ENCODE measurements at regions not wholly inside any gene's neighbourhood (a gene's known extent, or its start where the extent isn't known, plus 50 kb on each side); places are given as distances from the start of the nearest gene placed in this dataset.
"Not testable (repeated sequence)": the region's sequence is repeated elsewhere in the genome, so short reads cannot be mapped to it uniquely, and the experiment has no call there.

DNA sequence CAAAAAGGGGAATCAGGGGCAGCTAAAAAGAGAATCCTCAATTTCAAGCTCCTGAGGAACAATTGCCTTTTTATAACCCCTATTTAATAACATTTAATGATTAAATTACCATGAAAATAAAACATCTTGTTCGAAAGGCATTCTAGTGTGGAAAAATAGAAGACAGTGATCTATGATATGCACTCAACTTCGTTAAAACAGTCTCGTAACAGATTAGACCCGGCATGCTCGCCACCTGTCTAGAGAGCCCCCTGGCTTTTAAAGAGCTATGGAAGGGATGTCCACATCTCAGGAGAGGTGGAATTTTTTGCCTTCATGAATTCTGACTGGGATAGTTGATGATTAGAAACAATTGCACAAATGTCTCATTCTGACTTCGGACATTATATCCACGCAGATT lies 153.7 kb upstream of the MDFIC2 start:
- no peak for DNase-seq

DNA sequence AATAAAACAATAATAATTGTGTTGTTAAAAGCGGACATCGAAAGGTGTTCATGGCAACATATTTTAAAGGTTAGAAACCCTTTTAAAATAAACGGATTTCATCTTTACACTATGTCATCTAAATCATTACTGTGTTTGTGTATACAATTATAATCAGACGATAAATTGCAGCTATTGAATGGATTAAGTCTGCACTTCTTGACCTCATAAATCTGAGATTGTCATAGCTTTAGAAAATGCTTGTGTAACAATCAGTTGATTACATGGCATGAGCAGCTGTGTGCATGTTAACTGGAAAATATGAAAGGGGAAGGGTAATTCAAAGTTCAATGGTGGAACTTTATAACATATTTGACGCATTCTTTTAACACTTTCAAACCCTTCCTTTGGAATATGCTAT lies 152.4 kb upstream of the MDFIC2 start:
- no peak for DNase-seq

DNA sequence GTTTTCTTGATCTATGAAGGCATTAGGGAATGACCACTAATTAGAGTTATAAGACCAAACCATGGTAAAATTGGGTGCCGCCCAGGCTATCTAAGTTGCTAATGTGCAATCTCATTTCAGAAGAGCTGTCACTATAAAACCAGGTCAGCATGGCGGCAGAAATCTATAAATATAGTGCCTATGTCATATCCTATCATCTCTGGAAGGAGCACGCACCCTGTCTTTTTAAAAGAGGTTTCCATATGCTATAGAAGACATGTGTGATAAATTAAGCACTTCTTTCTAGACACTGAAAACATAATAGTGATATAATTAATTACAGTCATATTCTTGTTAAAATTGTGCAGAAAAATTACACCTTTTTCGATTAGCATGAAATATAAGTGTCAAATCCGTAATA lies 152.0 kb upstream of the MDFIC2 start:
- DNase-seq, result no peak

DNA sequence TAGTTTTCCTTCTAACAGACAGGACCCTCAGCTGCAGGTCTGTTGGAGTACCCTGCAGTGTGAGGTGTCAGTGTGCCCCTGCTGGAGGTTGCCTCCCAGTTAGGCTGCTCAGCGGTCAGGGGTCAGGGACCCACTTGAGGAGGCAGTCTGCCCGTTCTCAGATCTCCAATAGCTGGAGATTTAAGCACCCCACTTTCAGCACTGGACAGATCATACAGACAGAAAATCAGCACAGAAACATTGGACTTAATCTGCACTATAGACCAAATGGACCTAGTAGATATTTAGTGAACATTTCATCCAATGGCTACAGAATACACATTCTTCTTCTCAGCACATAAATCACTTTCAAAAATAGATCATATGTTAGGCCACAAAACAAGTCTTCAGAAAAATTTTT lies 137.8 kb upstream of the MDFIC2 start:
- not testable (repeated sequence) for DNase-seq

DNA sequence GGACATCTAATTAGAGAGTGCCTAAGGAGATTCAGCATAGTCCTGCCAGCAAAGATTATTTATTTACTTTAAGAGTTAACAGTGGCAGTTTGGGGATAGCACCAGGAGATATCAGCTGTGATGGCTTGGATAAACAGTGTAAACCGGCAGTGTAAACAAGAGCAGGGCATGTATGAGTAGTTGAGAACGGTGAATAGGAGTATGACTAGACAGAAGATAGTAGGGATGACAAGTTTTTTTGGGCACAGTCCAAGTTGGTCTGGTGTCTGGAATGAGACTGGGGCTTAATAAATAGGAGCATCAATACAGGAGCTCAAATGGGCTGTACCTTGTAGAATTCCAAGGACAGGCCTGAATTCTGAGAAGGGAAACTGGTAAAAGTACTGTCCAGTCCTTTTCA lies 123.0 kb upstream of the MDFIC2 start:
- not testable (repeated sequence) for DNase-seq

DNA sequence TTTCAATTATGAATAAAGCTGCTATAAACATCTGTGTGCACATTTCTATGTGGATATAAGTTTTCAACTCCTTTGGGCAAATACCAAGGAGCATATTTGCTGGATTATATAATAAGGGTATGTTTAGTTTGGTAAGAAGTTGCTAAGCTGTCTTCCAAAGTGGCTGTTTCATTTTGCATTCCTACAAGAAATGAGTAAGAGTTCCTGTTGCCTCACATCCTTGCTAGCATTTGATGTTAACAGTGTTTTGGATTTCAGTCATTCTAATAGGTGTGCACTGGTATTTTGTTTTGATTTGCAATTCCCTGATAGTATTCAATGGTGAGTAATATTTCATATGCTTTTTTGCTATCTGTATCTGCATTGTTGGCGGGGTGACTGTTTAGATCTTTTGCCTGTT lies 120.7 kb upstream of the MDFIC2 start:
- DNase-seq, result no peak

DNA sequence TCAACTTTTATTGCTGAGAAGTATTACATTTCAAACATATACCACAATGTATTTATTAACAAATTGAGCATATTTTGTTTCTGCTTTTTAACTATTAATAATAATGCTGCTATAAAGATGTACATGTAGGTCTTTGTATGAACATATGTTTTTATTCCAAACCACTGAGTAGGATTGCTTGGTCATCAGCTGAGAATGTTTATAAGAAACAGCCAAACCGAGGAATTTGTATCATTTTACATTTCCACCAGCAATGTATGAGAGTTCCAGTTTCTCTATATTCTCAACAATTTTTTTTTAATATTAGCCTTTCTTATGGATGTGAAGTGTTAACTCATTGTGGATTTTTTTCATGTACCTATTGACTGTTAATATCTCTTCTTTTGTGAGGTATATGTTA lies 119.5 kb upstream of the MDFIC2 start:
- DNase-seq, result no peak

DNA sequence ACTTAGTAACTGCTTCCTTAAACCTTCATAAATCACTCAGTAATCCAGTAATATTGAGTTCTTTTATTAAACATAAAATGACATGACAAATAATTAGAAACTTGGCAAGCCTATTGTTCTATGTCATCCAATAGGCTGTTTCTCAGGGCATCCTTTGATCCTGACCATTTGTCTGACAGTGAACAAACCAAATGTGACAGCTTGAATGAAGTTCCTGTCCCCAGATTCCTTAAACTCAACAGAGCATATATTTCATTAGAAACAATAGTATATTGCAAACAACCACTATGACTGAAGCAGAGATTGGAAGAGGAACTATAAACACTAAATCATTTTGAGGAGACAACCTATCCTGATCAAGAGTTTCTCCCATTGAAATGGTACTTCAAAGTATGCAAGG lies 113.6 kb upstream of the MDFIC2 start:
- DNase-seq, result no peak

DNA sequence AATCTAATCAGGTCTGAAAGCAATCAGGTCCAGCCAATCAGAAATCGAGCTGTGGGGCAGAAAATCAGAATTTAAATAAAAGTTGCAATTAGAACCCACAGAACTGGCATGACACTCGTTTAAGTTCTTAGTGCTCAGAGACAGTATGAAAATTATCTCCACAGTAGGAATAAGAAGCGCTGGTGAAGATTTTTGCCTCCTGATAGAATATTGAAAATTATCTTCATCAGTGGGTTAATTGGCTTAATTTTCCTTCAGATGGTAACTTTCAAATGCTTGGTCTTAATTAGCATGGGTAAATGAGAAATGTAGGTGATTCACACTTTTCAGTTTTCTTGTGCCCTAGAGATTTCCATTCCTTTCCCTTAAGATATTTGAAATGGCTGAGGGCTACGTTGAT lies 109.1 kb upstream of the MDFIC2 start:
- DNase-seq, result no peak

DNA sequence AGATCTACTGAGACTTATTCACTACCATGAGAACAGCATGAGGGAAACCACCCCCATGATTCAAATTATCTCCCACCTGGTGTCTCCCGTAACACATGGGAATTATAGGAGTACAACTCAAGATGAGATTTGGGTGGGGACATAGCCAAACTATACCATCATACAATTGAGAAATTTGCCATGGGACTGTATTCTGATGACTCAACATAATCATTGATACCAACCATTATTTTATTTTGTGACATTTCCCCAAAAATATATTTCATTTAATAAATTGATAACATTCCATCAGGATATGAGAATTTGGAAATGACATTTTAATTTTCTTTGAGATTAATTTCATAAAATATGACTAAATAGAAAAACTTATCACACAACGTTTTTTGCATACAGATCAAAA lies 96.6 kb upstream of the MDFIC2 start:
- DNase-seq, result no peak

DNA sequence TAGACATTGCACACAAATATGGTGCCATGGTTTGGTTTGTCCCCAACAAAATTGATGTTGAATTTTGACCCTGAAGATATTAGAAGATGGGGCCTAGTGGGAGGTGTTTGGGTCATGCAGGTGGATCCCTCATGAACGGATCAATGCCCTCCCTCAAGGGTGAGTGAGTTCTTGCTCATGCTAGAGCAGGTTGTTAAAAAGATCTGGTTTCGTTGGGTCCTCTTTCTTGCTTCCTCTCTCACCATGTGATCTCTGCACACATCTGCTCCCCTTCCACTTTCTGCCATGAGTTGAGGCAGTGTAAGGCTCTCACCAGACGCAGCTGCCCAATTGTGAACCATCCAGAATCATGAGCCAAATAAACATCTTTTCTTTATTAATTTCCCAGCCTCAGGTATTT lies 87.8 kb upstream of the MDFIC2 start:
- DNase-seq, result no peak

DNA sequence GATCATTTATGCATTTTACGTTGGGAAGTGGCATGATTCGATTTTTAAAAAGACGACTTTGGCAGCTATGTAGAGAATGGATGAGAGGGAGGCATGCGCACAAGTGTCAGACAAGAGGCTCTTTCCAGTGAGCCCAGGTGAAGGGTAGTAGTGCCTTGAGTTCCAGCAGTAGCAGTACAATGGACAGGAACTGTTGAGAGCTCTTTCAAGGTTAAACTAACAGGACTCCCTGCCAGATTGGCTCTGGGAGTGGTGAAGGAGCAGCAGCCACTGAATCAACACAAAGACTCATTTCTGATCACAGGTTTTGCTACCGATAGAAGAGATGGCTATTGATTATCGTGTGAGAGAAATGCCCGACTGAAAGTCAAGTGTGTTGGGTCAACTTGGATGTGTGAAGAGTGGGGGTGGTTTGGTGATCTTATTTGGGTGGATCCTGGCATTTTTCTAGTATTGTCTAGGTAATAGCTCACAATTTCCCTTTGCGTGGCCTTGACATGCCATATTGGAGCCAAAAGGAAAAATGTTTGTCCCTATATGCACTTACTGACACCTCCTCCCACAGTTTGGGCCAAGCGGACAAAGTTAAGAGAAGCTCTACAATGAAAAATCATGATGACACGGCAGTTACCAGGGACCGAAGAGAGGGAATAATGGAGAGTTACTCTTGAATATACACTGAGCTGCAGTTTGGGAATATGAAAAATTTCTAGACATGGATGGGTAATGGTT lies 81.6 kb upstream of the MDFIC2 start:
- DNase-seq, result peak; percentile 1

DNA sequence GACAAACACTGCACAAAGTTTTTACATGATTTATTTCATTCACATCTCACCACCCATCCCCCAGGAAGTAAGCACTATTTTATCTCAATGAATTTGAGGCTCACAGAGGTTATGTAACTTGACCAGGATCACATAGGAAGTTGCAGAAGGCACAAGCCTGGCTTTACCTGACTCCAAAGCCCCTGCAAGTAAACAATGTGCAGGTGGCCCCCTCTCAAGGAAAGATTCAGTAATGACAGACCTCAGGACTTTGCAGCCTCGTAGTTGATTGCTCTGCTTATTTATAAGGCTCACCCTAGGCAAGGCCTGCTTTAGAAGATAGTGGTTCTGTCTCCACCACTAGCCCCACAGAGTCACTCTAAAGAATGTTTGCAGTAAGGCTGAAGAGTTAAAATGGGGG lies 79.8 kb upstream of the MDFIC2 start:
- no peak for DNase-seq

DNA sequence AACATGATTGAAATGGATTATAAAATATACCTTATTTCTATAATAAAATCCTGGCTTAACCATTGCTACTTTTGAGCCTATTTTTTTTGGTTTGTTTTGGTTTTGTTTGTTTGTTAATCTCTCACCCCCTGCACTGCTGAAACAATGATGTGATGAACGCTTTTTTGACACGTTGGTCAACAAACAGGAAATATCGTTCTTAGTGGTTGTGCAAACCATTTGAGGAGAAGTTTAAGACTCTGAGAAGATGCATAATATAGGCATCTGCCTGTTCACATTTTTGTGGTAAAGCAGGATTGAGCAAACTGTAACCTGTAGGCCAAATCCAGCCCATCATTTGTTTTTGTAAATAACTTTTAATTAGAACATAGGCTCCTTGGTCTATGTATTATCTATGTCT lies 75.5 kb upstream of the MDFIC2 start:
- no peak for DNase-seq

DNA sequence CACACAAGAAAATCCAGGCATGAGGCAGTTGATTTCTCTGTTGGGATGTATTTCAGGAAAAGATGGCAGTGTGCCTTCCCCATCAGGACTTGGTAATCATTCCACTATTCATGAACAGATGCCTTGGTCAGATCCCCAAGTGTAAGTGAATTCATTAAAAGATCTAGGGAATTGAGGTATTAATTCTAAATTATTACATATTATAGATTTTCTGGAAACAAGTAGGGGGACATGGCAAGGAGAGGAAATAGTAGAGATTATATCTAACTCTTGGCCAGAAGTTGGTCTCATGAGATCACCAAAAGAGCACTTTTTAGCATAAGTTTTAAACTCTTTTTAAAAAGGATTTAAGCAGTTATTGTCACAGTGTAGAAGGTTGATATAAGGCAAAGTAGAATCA lies 74.4 kb upstream of the MDFIC2 start:
- no peak for DNase-seq

DNA sequence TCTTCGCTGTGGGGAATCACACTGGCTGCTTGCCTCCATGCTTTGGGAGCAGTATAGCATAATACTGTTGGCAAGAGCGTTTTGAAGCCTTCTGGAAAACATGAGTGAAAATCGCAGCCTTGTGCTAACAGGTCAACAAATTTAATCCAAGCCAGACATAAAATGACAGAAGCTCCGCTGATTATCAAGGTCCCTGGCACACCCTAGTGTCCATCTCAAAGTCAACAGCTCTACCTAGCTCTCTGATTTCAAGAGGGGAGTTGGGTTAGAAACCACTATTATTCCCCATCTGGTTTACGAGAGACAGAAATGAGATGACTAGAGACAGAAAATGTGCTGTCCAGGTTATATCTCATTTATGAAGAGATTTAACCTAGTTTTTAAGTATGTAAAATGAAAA lies 73.6 kb upstream of the MDFIC2 start:
- no peak for DNase-seq

DNA sequence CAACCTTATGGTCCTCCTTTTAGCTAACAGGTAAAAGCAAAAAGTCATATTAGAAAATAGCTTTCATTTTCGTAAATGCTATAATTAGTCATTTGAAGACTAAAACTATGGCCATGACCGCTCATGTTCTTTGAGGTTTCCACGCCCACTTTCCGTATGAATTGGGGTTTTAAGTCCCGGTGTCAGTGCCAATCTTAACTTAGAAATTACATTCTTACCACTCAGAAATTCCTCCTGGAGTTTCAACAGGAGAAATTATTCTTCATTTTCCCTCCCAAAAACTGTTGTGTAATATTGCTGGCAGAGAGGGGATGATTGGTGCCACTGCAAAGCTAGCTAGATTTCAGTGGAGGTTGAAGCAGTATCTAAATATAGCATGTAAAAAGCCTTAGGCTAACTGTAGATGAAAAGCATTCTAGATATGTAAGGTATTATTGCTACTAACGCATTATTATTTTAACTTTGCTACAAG lies 71.0 kb upstream of the MDFIC2 start:
- no peak for DNase-seq

DNA sequence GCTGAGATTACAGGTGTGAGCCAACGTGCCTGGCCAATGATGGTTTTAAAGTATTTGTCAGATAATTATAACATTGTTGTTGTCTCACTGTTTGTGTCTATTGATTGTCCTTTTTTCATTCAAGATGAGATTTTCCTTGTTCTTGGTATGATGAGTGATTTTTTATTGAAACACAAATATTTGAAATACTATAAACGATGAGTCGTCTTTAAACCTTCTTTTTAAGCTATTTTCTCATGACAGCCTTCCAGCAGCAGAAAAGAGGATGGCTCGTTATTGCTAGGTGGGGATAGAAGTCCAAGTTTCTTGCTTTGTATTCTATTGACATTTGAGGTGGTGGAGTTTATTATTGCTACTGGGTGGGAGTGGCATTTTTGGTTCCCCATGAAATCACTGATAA lies 61.7 kb upstream of the MDFIC2 start:
- no peak for DNase-seq

All from NCI-H2029 (cell line).